GM12892 (cell line): ENCODE measurements at regions not wholly inside any gene's neighbourhood (a gene's known extent, or its start where the extent isn't known, plus 50 kb on each side); places are given as distances from the start of the nearest gene placed in this dataset.

Source experiments
- POLR2A ChIP-seq: IDR thresholded peaks from 2 replicates; pipeline ENCODE4 v1.6.1; 2011; ENCODE audit warnings: low read depth, low read length, control low read depth
- POLR2AphosphoS5 ChIP-seq: IDR thresholded peaks from 2 replicates; pipeline ENCODE4 v1.6.1; 2011; ENCODE audit warnings: low read depth, low read length, control low read depth

GRCh38 chr10:55233090-55233489 lies 432.1 kb upstream of the PCDH15 start:
- TF ChIP-seq POLR2A (no peak), POLR2AphosphoS5 (no peak)
